ENCODE measurements at regions not wholly inside any gene's neighbourhood (a gene's known extent, or its start where the extent isn't known, plus 50 kb on each side); places are given as distances from the start of the nearest gene placed in this dataset.
"Not testable (repeated sequence)": the region's sequence is repeated elsewhere in the genome, so short reads cannot be mapped to it uniquely, and the experiment has no call there.

DNA sequence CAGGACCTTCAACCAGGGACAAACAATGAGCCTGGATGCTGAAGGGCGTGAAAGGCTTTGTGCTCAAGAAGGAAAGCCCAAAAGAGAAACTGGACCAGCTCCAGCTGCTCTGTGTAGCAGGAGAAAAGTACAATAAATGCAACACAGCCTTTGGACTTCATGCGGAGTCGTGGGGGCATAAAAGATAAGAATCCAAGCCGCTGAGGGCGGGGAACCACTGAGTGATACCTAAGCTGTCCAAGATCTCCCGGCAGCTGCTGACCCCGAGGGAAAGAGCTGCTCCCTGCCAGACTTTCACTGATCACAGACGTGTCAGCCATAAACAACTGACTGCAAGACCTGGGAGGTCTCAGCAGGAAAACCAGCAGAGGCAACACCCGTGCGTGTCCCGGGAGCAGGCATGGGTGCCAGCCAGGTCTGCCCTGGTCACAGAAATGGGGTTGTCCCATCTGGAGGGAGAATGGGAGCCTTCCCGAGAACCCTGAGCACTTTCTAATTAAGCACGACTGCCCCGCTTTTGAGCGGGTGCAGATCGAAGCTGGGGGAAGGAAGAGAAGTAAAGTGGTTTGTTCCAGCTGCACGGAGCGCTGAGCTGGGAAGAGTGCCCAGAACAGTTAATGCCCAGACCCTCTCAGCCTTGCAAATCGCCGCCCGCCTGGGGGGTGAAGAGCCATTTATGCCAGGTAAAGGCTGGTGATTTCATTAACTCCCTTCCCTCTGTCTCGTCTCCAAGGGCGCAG lies 68.3 kb upstream of the TARDBP start:
- no peaks in the 10 kb centered on the region for H3K9me3 ChIP-seq (replicated peaks)
- DNase-seq = peak; percentile 73 to 80
- no peaks in the 10 kb centered on the region for H3K36me3 ChIP-seq
- H3K4me1 ChIP-seq = peaks cover 25% of the 10 kb centered on the region; the same call in 1 of the 2 replicates
- H3K27ac ChIP-seq = no peak overlapping the region
- peaks cover 31% of the 10 kb centered on the region for H3K27me3 ChIP-seq
- H3K4me3 ChIP-seq = peak overlapping the region; percentile 38

DNA sequence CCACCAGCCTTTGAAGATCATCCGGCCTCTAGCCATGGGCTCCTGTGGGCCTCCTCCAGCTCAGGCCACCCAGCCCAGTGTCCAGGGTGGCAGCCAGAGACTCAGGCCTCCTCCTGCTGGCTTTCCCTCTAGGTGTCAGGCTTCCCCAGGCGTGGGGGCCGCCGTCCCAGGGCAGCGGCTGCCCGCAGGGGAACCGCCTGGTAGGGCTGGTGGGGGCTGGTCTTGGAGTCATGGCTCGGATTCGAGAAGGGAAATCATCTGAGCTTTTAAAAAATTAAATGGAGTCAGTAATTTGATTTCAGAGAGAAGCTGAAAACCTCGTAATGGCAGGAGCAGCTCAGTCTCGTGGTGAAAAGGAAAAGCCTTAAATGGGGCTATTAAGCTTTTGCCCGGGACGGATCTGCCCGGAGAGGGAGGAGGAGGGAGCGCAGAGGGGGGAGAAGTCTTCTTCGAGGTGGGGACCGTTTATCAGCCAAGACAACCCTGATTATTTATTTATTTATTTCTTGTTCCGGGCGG lies 66.4 kb upstream of the TARDBP start:
- H3K27me3 ChIP-seq = peaks cover 12% of the 10 kb centered on the region; the same call in 1 of the 2 replicates
- peaks cover 16% of the 10 kb centered on the region; the same call in 1 of the 2 replicates for H3K4me1 ChIP-seq
- H3K36me3 ChIP-seq = no peaks in the 10 kb centered on the region
- no peak overlapping the region for H3K27ac ChIP-seq
- no peak overlapping the region for H3K4me3 ChIP-seq
- H3K9me3 ChIP-seq (replicated peaks) = no peaks in the 10 kb centered on the region
- DNase-seq = no peak

DNA sequence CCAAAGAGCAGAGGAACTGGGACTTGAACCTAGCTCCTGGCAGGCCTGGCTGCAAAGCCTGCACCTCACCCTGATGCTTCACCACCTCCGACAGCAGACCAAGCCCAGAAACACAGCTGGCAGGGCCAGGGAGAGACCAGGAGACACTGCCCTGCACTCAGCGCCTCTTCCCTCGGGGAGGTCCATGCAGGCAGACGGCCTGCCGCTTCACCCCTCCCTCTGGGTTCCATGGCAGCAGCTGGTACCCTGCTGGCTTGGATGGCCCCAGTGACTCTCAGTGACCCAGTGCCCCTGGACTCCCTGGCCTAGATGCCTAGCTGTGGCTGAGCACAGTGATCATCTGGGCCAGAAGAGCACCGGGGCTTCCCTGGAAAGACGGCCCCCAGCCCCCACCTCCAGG lies 65.3 kb upstream of the TARDBP start:
- Histone ChIP-seq H3K27me3 (peaks cover 6% of the 10 kb centered on the region; the same call in 1 of the 2 replicates), H3K36me3 (no peaks in the 10 kb centered on the region), H3K4me3 (no peak overlapping the region), H3K27ac (no peak overlapping the region), H3K4me1 (peaks cover 13% of the 10 kb centered on the region; the same call in 1 of the 2 replicates), H3K9me3 (replicated peaks) (no peaks in the 10 kb centered on the region)
- no peak for DNase-seq

- no peak overlapping the region for H3K27ac ChIP-seq
- H3K27me3 ChIP-seq = peaks cover 6% of the 10 kb centered on the region; the same call in 1 of the 2 replicates
- no peaks in the 10 kb centered on the region for H3K9me3 ChIP-seq (replicated peaks)
- no peaks in the 10 kb centered on the region for H3K36me3 ChIP-seq
- DNase-seq = no peak
- H3K4me3 ChIP-seq = no peak overlapping the region
- peaks cover 13% of the 10 kb centered on the region; the same call in 1 of the 2 replicates for H3K4me1 ChIP-seq
Measured at GRCh38 chr1:10947691-10948462, 64.6 kb upstream of the TARDBP start.

- H3K27me3 ChIP-seq = peaks cover 6% of the 10 kb centered on the region; the same call in 1 of the 2 replicates
- no peak overlapping the region for H3K27ac ChIP-seq
- H3K4me3 ChIP-seq = no peak overlapping the region
- H3K4me1 ChIP-seq = peaks cover 13% of the 10 kb centered on the region; the same call in 1 of the 2 replicates
- no peak for DNase-seq
- no peaks in the 10 kb centered on the region for H3K9me3 ChIP-seq (replicated peaks)
- no peaks in the 10 kb centered on the region for H3K36me3 ChIP-seq
Measured at GRCh38 chr1:10948463-10948775, 64.0 kb upstream of the TARDBP start.

- no peaks in the 10 kb centered on the region for H3K36me3 ChIP-seq
- no peaks in the 10 kb centered on the region for H3K4me1 ChIP-seq
- no peaks in the 10 kb centered on the region for H3K9me3 ChIP-seq (replicated peaks)
- no peak for DNase-seq
- no peak overlapping the region for H3K27ac ChIP-seq
- no peak overlapping the region for H3K4me3 ChIP-seq
- H3K27me3 ChIP-seq = peaks cover 6% of the 10 kb centered on the region; the same call in 1 of the 2 replicates
Measured at GRCh38 chr1:10950316-10951172, 61.9 kb upstream of the TARDBP start.

GRCh38 chr1:10951298-10951697 lies 61.2 kb upstream of the TARDBP start:
- H3K9me3 ChIP-seq (replicated peaks); H3K36me3 ChIP-seq; H3K4me3 ChIP-seq; H3K27me3 ChIP-seq; DNase-seq; H3K4me1 ChIP-seq; H3K27ac ChIP-seq: not testable (repeated sequence)

- no peaks in the 10 kb centered on the region for H3K36me3 ChIP-seq
- DNase-seq = no peak
- H3K4me3 ChIP-seq = no peak overlapping the region
- no peak overlapping the region for H3K27ac ChIP-seq
- no peaks in the 10 kb centered on the region for H3K9me3 ChIP-seq (replicated peaks)
- no peaks in the 10 kb centered on the region; the same call in none of the 2 replicates for H3K27me3 ChIP-seq
- H3K4me1 ChIP-seq = no peaks in the 10 kb centered on the region
Measured at GRCh38 chr1:10951961-10952360, 60.5 kb upstream of the TARDBP start.

GRCh38 chr1:10953505-10954193 lies 58.8 kb upstream of the TARDBP start:
- Histone ChIP-seq H3K9me3 (replicated peaks) (no peaks in the 10 kb centered on the region), H3K27me3 (peaks cover 7% of the 10 kb centered on the region), H3K27ac (no peak overlapping the region), H3K4me3 (no peak overlapping the region), H3K4me1 (no peaks in the 10 kb centered on the region), H3K36me3 (no peaks in the 10 kb centered on the region)
- DNase-seq = no peak

DNA sequence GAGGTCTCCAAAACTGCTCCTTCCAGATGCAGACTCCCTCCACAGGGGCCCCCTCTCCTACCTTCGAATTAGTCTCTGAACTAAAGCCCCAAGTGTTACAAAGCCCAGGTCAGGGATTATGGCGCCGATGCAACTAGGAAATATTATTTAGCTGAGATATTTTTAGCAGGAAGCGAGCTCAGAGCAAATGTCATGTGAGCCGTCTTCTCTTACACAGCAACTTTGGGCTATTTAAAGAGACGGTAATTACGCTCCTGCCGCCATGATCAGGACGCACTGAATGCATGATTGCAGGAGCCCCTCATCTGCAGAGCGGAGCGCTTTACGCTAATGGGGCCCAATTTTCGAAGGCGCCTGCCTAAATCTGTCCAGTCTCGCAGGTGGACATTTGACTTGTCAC lies 55.3 kb upstream of the TARDBP start:
- Histone ChIP-seq H3K4me3 (no peak overlapping the region), H3K4me1 (no peaks in the 10 kb centered on the region), H3K27ac (no peak overlapping the region), H3K36me3 (no peaks in the 10 kb centered on the region), H3K9me3 (replicated peaks) (no peaks in the 10 kb centered on the region), H3K27me3 (peaks cover 12% of the 10 kb centered on the region)
- no peak for DNase-seq

DNA sequence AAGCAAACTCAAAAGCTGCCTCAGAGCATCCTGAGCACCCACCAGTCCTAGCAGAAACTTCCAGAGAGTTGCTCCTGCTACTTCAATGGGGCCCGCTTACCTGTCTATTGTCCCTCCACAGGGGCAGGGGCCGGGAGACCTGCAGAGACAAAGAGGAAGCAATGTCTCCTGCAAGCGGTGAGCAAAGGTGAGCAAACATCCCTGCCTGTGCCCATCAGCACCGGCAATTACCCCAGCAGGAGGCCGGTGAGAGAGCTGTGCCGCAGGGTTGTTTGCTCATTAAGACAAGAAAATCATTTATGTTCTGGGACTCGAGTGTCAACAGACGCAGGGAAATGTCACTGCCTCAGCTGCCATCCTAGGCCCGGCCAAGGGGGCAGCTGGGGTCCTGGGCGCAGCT lies 53.8 kb upstream of the TARDBP start:
- H3K27ac ChIP-seq = no peak overlapping the region
- no peaks in the 10 kb centered on the region for H3K36me3 ChIP-seq
- no peak overlapping the region for H3K4me3 ChIP-seq
- H3K9me3 ChIP-seq (replicated peaks) = no peaks in the 10 kb centered on the region
- H3K27me3 ChIP-seq = peaks cover 12% of the 10 kb centered on the region
- DNase-seq = no peak
- peaks cover 4% of the 10 kb centered on the region; the same call in 1 of the 2 replicates for H3K4me1 ChIP-seq

DNA sequence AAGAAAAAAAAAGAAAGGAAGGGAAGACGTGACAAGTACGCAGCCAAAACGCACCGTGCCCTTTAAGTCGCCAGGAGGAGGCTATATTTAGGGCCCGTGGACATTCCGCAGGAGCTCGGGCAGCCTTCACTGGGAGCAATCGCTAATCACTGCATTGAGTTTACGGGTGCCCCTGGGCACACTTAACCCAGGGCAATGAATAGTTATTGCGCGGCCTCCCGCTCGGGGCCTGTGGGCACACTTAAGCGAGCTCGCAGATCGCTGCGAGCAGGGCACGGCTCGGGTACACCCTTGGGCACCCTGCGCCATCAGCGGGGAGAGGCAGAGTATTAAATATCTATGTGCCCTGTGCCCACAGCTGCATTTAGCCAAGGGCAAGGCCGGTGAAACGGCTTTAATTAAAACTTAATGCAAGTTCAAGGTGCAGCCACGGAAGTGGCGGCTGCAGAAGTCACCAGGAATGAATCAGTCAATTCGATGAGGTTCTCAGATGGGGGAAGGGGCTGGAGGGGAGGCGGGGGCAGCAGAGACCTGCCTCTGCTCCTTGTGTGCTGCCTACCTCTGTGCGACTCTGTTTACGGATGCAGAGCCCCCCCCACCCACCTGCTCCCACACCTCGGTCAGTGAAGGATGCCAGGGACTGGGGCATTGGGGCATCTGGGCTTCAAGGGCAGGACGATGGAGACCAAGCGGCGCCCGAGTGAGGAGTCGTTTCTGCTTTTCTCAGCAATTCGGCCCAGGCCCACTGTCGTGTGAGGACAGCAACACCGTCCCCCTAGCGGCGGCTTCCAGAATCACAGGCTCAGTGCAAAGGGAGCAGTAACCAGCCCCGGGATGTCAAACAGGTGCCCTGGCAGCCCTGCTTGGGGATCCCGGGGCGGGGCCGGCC lies 51.8 kb upstream of the TARDBP start:
- peaks cover 4% of the 10 kb centered on the region; the same call in 1 of the 2 replicates for H3K4me1 ChIP-seq
- H3K9me3 ChIP-seq (replicated peaks) = no peaks in the 10 kb centered on the region
- no peak overlapping the region for H3K27ac ChIP-seq
- DNase-seq = peak; percentile 86 to 93
- no peak overlapping the region for H3K4me3 ChIP-seq
- H3K27me3 ChIP-seq = peaks cover 12% of the 10 kb centered on the region
- no peaks in the 10 kb centered on the region for H3K36me3 ChIP-seq

DNA sequence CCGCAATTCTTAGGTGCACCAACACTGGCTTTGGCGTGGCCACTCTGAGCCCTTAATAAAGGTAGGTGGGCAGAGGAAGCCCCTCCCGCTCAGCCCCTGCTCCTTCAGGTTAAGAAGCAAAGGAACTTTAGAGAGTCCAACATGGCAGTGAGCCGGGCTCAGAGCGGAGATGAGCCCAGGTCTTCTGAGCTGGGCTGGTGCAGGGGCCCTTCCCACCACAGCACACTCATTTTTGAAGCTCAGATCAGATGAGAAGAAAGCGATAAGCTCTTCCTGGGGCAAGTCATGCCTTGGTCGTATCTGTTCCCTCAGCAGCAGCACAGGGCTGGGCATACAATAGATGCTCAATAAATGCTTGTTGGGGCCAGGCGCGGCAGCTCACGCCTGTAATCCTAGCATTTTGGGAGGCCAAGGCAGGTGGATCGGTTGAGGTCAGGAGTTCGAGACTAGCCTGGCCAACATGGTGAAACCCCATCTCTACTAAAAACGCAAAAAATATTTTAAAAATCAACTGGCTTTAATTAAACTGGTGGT lies 51.1 kb upstream of the TARDBP start:
- peaks cover 12% of the 10 kb centered on the region for H3K27me3 ChIP-seq
- peaks cover 4% of the 10 kb centered on the region; the same call in 1 of the 2 replicates for H3K4me1 ChIP-seq
- H3K27ac ChIP-seq = no peak overlapping the region
- DNase-seq = no peak
- no peak overlapping the region for H3K4me3 ChIP-seq
- no peaks in the 10 kb centered on the region for H3K9me3 ChIP-seq (replicated peaks)
- H3K36me3 ChIP-seq = no peaks in the 10 kb centered on the region
